ENCODE measurements at regions not wholly inside any gene's neighbourhood (a gene's known extent, or its start where the extent isn't known, plus 50 kb on each side); places are given as distances from the start of the nearest gene placed in this dataset.
"Not testable (repeated sequence)": the region's sequence is repeated elsewhere in the genome, so short reads cannot be mapped to it uniquely, and the experiment has no call there.

- no peak for DNase-seq (ENCODE audit: low spot score)
Observed at GRCh38 chr14:55847766-55848165, 267.8 kb downstream of the KTN1 start.

DNA sequence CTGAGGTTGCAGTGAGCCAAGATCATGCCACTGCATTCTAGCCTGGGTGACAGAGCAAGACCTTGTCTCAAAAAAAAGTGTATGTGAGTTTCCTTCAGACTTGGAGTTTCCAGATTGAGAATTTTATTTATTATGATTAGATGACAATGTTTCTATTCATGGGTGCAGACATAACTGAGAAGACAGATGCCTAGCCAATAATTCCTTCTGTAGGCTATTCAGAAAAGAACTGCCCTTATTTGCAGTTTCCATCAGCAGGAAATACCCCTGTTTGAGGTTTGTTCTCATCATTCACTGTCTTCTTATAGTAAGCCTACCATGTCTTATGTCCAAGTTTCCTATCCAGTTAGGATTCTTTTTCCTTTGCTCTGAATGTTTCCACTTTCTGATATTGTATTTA, 269.0 kb downstream of the KTN1 start:
- no peak for DNase-seq (ENCODE audit: low spot score)

DNA sequence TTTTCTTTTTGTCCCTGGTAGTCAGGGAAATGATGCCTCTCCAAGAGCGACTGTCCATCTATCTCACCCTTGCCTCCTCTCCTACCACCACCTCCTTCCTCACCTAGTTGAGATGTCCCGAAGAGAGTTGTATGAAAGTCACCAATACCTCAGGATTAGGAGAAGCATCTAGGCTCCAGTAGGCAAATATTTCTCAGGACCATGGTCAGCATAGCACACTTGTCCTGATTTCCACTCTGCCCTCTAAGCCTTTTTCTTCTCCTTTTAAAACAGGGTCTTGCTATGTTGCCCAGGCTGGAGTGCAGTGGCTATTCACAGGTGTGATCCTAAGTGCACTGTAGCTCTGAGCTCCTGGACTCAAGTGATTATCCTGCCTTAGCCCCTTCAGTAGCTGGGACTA, 268.4 kb upstream of the PELI2 start:
- DNase-seq (ENCODE audit: low spot score) = no peak

DNA sequence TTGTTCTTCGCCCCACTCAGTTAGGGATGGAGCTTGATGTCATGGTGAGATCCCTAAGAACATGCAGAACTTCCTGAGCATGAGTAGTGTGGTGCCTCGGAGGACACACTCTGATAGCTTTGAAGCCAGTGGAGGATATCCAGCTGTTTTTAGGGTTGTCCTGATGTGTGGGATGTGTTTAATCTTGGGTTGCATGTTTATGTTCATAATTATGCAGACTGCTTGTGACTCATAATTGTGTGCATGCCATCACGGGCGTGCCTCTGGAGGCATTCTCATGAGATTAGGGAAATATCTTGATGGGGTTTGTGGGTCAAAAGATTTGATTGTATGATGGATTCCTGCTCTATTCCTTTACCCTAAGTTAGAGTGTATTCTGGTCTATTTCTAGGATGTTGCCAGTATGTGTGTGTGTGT, 267.4 kb upstream of the PELI2 start:
- DNase-seq (ENCODE audit: low spot score) = no peak

- no peak for DNase-seq (ENCODE audit: low spot score)
Observed at GRCh38 chr14:55851301-55851700, 266.9 kb upstream of the PELI2 start.

- DNase-seq (ENCODE audit: low spot score) = no peak
Observed at GRCh38 chr14:55851961-55852360, 266.2 kb upstream of the PELI2 start.

- no peak for DNase-seq (ENCODE audit: low spot score)
Observed at GRCh38 chr14:55855751-55856150, 262.5 kb upstream of the PELI2 start.

- no peak for DNase-seq (ENCODE audit: low spot score)
Observed at GRCh38 chr14:55858604-55859003, 259.6 kb upstream of the PELI2 start.

DNA sequence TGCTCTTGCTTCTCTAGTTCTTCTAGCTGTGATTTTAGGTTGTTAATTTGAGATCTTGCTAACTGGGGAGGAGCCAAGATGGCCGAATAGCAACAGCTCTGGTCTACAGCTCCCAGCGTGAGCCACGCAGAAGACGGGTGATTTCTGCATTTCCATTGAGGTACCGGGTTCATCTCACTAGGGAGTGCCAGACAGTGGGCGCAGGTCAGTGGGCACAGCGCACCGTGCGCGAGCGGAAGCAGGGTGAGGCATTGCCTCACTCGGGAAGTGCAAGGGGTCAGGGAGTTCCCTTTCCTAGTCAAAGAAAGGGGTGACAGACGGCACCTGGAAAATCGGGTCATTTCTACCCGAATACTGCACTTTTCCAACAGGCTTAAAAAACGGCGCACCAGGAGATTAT, 256.6 kb upstream of the PELI2 start:
- not testable (repeated sequence) for DNase-seq (ENCODE audit: low spot score)

GRCh38 chr14:55864890-55865655, 253.1 kb upstream of the PELI2 start:
- peak; percentile 77 for DNase-seq (ENCODE audit: low spot score)

DNA sequence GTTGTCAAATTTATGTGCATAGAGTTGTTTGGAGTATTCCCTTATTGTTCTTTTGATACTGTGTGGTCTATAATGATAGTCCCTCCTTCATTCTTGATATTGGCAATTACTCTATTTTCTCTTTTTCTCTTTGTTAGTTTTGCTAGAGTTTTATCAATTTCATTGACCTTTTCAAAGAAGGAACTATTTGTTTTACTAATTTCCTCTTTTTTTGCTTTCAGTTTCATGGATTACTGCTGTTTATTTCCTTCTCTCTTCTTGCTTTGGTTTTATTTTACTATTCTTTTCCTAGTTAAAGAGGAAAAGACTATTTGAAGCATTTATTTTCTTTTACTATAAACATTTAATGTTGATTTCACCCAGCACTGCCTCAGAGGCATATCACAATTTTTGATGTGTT, 250.9 kb upstream of the PELI2 start:
- DNase-seq (ENCODE audit: low spot score) = no peak

DNA sequence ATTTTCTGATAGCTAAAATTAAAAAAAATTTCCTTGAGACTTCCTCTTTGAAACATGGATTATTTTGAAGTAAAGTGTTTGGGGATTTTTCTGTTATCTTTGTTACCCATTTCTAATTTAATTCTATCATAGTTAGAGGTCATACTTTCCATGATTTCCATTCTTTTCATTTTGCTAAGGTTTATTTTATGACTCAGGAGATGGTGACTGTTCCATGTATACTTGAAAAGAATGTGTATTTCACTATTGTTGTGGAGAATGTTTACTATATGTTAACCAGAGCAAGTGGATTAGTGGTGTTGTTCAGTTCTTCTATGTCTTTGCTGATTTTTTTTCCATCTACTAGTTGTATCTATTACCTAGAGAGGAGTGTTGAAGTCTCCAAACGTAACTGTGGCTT, 250.5 kb upstream of the PELI2 start:
- no peak for DNase-seq (ENCODE audit: low spot score)

GRCh38 chr14:55869397-55870049, 248.7 kb upstream of the PELI2 start:
- DNase-seq (ENCODE audit: low spot score) = no peak

DNA sequence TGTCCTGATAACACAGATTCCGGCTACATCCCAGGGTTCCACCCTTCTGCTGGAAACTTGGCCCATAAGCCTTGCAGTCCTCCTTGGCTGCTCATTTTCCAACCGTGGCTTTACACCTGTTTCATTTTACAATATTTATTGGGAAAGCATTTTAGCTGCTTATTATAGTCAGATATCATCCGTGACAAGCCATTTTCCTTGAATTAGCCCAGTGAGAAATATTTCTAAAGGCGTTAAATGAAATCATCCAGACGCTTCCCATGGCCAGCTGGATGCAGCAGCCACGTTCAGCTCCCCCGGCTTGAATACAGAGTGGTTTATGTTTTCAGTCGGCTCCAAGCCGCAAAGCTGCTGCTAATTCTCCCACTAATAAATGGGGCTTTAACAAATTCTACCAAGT, 245.0 kb upstream of the PELI2 start:
- no peak for DNase-seq (ENCODE audit: low spot score)

- DNase-seq (ENCODE audit: low spot score) = no peak
Observed at GRCh38 chr14:55874785-55875184, 243.4 kb upstream of the PELI2 start.

GRCh38 chr14:55877942-55878341, 240.3 kb upstream of the PELI2 start:
- DNase-seq (ENCODE audit: low spot score) = no peak

- no peak for DNase-seq (ENCODE audit: low spot score)
Observed at GRCh38 chr14:55881577-55882241, 236.5 kb upstream of the PELI2 start.

DNA sequence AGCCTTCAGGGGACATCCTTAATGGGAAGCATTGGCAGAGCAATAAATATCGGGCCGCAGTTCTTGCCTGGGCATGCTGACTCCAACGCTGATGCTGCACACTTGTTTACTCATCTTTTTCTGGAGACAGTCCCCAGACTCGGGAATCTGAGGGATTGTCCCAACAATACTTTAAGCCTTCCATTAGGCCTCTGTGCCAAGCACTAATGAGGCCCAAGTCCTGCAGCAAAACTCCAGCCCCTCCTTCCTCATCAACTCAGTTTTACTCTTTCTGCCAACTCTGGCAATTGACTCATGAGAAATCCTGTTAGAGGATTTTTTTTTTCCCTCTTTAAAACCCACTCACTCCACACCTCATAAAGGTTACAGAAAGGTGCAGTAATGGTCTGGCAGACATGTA, 233.4 kb upstream of the PELI2 start:
- DNase-seq (ENCODE audit: low spot score) = peak; percentile 56

GRCh38 chr14:55889124-55889523, 229.1 kb upstream of the PELI2 start:
- DNase-seq (ENCODE audit: low spot score) = no peak

- no peak for DNase-seq (ENCODE audit: low spot score)
Observed at GRCh38 chr14:55891692-55892091, 226.5 kb upstream of the PELI2 start.

- DNase-seq (ENCODE audit: low spot score) = no peak
Observed at GRCh38 chr14:55892906-55893305, 225.3 kb upstream of the PELI2 start.

DNA sequence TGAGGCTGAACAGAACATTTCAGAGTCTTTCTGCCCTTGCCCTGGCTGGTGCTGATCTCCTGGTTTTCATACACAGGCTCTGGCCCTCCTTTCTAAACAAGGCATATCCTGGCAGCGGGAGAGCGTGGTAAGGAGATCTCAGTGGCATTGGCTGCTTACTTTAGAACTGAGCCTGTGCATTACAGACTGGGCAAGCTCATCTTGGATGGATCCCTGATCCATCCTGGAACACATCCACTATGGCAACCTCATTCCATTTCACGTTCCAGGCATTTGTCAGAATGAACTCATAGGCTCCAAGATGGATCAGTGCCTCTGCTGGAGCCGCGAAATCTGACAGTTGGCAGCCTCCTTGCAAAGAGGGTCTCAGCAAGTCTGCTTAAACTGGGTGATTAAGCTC, 224.5 kb upstream of the PELI2 start:
- DNase-seq (ENCODE audit: low spot score) = no peak

DNA sequence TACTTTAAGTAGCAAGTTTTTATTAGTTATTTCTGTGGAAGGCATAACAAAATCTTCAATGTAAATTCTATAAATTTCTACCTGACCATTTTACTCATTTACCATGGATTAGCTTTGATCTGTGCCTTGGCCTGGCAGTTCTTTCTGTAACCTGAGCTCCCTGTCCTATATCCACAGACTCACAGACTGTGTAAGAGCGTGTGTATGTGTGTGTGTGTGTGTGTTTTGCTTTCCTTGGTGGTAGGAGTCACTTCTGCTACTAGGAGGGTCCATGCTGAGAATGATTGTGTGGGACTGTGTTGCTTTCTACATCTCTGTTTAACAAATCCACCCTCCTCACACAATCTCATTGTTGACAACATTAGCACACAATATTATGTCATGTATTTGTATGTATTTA, 221.2 kb upstream of the PELI2 start:
- DNase-seq (ENCODE audit: low spot score) = no peak
